Left ventricle myocardium inferior (tissue), 1 donor: ENCODE measurements at regions not wholly inside any gene's neighbourhood (a gene's known extent, or its start where the extent isn't known, plus 50 kb on each side); places are given as distances from the start of the nearest gene placed in this dataset.
A peak's percentile ranks its signal among the peaks of the same experiment; 100 is the strongest.

Experiments used
- DNase-seq: peaks from one replicate; pipeline ENCODE4 v3.0.0-alpha.2; 2020
- H3K27ac ChIP-seq: fragments of 200-600 bp; replicated peaks from 2 replicates; pipeline ENCODE4 v1.8.0; 2021
- H3K27me3 ChIP-seq: fragments of 200-600 bp; 2 replicates; pipeline ENCODE4 v1.8.0; 2021; ENCODE audit warnings: low read depth
- H3K36me3 ChIP-seq: fragments of 200-600 bp; 2 replicates; pipeline ENCODE4 v1.8.0; 2021
- H3K4me1 ChIP-seq: fragments of 200-600 bp; 2 replicates; pipeline ENCODE4 v1.8.0; 2021
- H3K4me3 ChIP-seq: fragments of 200-600 bp; 2 replicates; pipeline ENCODE4 v1.8.0; 2021; ENCODE audit warnings: mild to moderate bottlenecking, moderate library complexity
- H3K9me3 ChIP-seq: fragments of 200-600 bp; replicated peaks from 2 replicates; pipeline ENCODE4 v1.8.0; 2021
- CTCF ChIP-seq: fragments of 200-600 bp; IDR thresholded peaks from 2 replicates; pipeline ENCODE4 v1.8.0; 2021; ENCODE audit warnings: antibody characterized with exemption, mild to moderate bottlenecking, borderline replicate concordance
- intact Hi-C: fragments of 100-400 bp; cut with micrococcal nuclease; formaldehyde crosslinking; loops from one replicate; pipeline ENCODE4 v1.11.0; 2022
- donor health status: DM: no; HTN: yes; CAD: no; lungs with severe emphysema.

- intact Hi-C loops = no loop called here
- Histone ChIP-seq H3K27me3 (no peaks in the 10 kb centered on the region), H3K9me3 (no peaks in the 10 kb centered on the region), H3K27ac (no peak overlapping the region), H3K4me1 (peaks cover 21% of the 10 kb centered on the region), H3K36me3 (no peaks in the 10 kb centered on the region), H3K4me3 (no peak overlapping the region)
- TF ChIP-seq CTCF = no peak
- no peak for DNase-seq
Observed at GRCh38 chr2:206853915-206854314, 85.4 kb upstream of the CPO start.

GRCh38 chr2:206855585-206856433, 83.5 kb upstream of the CPO start:
- Histone ChIP-seq H3K27ac (peak overlapping the region; percentile 75), H3K36me3 (no peaks in the 10 kb centered on the region), H3K27me3 (no peaks in the 10 kb centered on the region), H3K9me3 (no peaks in the 10 kb centered on the region), H3K4me1 (peaks cover 21% of the 10 kb centered on the region), H3K4me3 (no peak overlapping the region)
- no peak for TF ChIP-seq CTCF
- DNase-seq = no peak
- intact Hi-C loops = no loop called here

GRCh38 chr2:206856513-206856912, 82.8 kb upstream of the CPO start:
- no peaks in the 10 kb centered on the region for H3K27me3 ChIP-seq
- H3K9me3 ChIP-seq = no peaks in the 10 kb centered on the region
- no peak for DNase-seq
- H3K4me1 ChIP-seq = peaks cover 21% of the 10 kb centered on the region
- no peak for TF ChIP-seq CTCF
- H3K27ac ChIP-seq = peak overlapping the region; percentile 75
- no peaks in the 10 kb centered on the region for H3K36me3 ChIP-seq
- intact Hi-C loops = no loop called here
- H3K4me3 ChIP-seq = no peak overlapping the region

- no peaks in the 10 kb centered on the region for H3K36me3 ChIP-seq
- no peaks in the 10 kb centered on the region for H3K27me3 ChIP-seq
- no peak overlapping the region for H3K27ac ChIP-seq
- H3K9me3 ChIP-seq = no peaks in the 10 kb centered on the region
- no peak overlapping the region for H3K4me3 ChIP-seq
- no peak for DNase-seq
- intact Hi-C loops = no loop called here
- peaks cover 32% of the 10 kb centered on the region for H3K4me1 ChIP-seq
- TF ChIP-seq CTCF = no peak
Observed at GRCh38 chr2:206858687-206859329, 80.5 kb upstream of the CPO start.

- peaks cover 29% of the 10 kb centered on the region for H3K4me1 ChIP-seq
- TF ChIP-seq CTCF = no peak
- intact Hi-C loops = no loop called here
- DNase-seq = no peak
- no peak overlapping the region for H3K27ac ChIP-seq
- H3K36me3 ChIP-seq = no peaks in the 10 kb centered on the region
- H3K9me3 ChIP-seq = no peaks in the 10 kb centered on the region
- no peaks in the 10 kb centered on the region for H3K27me3 ChIP-seq
- H3K4me3 ChIP-seq = no peak overlapping the region
Observed at GRCh38 chr2:206859330-206859739, 80.0 kb upstream of the CPO start.
